T-cell (primary cell): ENCODE measurements at regions not wholly inside any gene's neighbourhood (a gene's known extent, or its start where the extent isn't known, plus 50 kb on each side); places are given as distances from the start of the nearest gene placed in this dataset.
"Not testable (repeated sequence)": the region's sequence is repeated elsewhere in the genome, so short reads cannot be mapped to it uniquely, and the experiment has no call there.

Experiments used
- ATAC-seq, 4 experiments: fragments of 200-7000 bp in 3 of 4; fragments of 150-1000 bp in 1 of 4; cut with Tn5 transposase; replicated peaks in 1 of 4; 1 replicate in 3 of 4; 2 replicates in 1 of 4; pipeline ENCODE4 v1.10.0; 2021; ENCODE audit warnings: moderate library complexity in 3 of 4, mild to moderate bottlenecking in 2 of 4, moderate number of reproducible peaks in 1 of 4
- CTCF ChIA-PET, 2 donors: fragments of 300-600 bp; sonication (Branson Sonifier 250); formaldehyde crosslinking; loops; one replicate each; lab custom pipeline; 2022; ENCODE audit warnings: antibody characterized with exemption in 2 of 2; lab: Charles Lee
- POLR2A ChIA-PET, 2 donors: fragments of 300-600 bp; sonication (Branson Sonifier 250); formaldehyde crosslinking; loops; one replicate each; lab custom pipeline; 2022; ENCODE audit warnings: antibody characterized with exemption in 2 of 2; lab: Charles Lee
- DNase-seq, 35 experiments: peaks; one replicate each; pipeline versions ENCODE4 v3.0.0 to v3.0.0-alpha.2; 2013 to 2023
- H3K27ac ChIP-seq: one replicate; pipeline ENCODE4 v1.5.1; 2013; ENCODE audit warnings: low read length
- H3K27me3 ChIP-seq, 2 experiments: replicated peaks in 1 of 2; 1 replicate in 1 of 2; 2 replicates in 1 of 2; pipeline versions ENCODE4 v1.6.1 to v1.7.0; 2013; ENCODE audit warnings: low read length in 1 of 2, mixed read lengths in 1 of 2; ENCODE audit not compliant: control insufficient read depth in 2 of 2, insufficient read depth in 2 of 2; ENCODE audit errors: extremely low read depth in 1 of 2
- H3K36me3 ChIP-seq, 2 donors: 1 replicate in 1 of 2; 2 replicates in 1 of 2; pipeline versions ENCODE4 v1.6.1 to v1.7.0; 2013; ENCODE audit warnings: low read length in 1 of 2; ENCODE audit not compliant: control insufficient read depth in 2 of 2, insufficient read depth in 1 of 2; ENCODE audit errors: extremely low read depth in 1 of 2
- H3K4me1 ChIP-seq, 2 experiments: 1 replicate in 1 of 2; 2 replicates in 1 of 2; pipeline versions ENCODE4 v1.6.1 to v1.7.0; 2013; ENCODE audit warnings: low read length in 2 of 2, mixed read lengths in 1 of 2; ENCODE audit not compliant: insufficient read depth in 2 of 2, control insufficient read depth in 1 of 2; ENCODE audit errors: extremely low read depth in 1 of 2
- H3K4me3 ChIP-seq, 2 donors: 1 replicate in 1 of 2; 2 replicates in 1 of 2; pipeline versions ENCODE4 v1.5.1 to v1.7.0; 2013; ENCODE audit warnings: mild to moderate bottlenecking in 2 of 2, low read length in 1 of 2, moderate library complexity in 1 of 2; ENCODE audit not compliant: control insufficient read depth in 1 of 2; ENCODE audit errors: extremely low read depth in 1 of 2
- H3K9me3 ChIP-seq: 2 replicates; pipeline ENCODE4 v1.7.0; 2013
- H3K27ac Mint-ChIP-seq, 2 donors: one replicate each; pipeline ENCODE4 v1.8.0; 2020 to 2021; ENCODE audit warnings: mild to moderate bottlenecking in 2 of 2, mixed read lengths in 2 of 2
- H3K27me3 Mint-ChIP-seq, 2 donors: one replicate each; pipeline ENCODE4 v1.8.0; 2021 to 2022; ENCODE audit warnings: mixed read lengths in 2 of 2
- H3K36me3 Mint-ChIP-seq: one replicate; pipeline ENCODE4 v1.8.0; 2021; ENCODE audit warnings: mixed read lengths
- H3K4me1 Mint-ChIP-seq, 3 donors: one replicate each; pipeline ENCODE4 v1.8.0; 2020 to 2022; ENCODE audit warnings: mixed read lengths in 3 of 3, mild to moderate bottlenecking in 1 of 3
- H3K4me3 Mint-ChIP-seq, 3 donors: one replicate each; pipeline ENCODE4 v1.8.0; 2020 to 2022; ENCODE audit warnings: mild to moderate bottlenecking in 3 of 3, mixed read lengths in 3 of 3, moderate library complexity in 3 of 3
- H3K9me3 Mint-ChIP-seq, 3 donors: one replicate each; pipeline ENCODE4 v1.8.0; 2020 to 2022; ENCODE audit warnings: mixed read lengths in 3 of 3
- WGBS: methylation state at CpG from one replicate; pipeline ENCODE4 v1.1.5; 2013; ENCODE audit warnings: missing lambda C conversion rate; ENCODE audit not compliant: insufficient coverage; 5-methylcytosine and 5-hydroxymethylcytosine counted together

- no peak for ATAC-seq
Observed at GRCh38 chr1:233722212-233722979, 108.5 kb downstream of the KCNK1 start.

DNA sequence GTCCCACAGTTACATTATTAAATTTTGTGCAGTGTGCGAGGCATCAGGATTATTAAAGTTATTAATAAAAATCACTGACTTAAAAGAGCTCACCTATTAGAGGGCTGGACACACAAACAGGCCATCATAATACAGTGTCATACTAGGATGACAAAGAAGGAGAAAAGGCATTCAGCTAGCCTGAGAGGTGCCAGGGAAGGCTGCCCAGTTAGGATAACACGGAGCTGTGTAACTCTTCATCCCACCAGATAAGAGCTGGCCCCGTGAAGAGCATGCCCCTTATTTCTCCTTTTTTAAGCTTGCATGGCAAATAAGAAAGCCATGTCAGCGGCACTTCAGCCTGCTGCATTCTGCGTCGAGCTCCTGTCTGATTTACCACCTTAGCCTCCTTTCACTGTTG is 109.5 kb downstream of the KCNK1 start:
- H3K27me3 ChIP-seq: peaks cover 0 to 6% of the 10 kb centered on the region in 2 experiments
- Mint-ChIP-seq H3K4me3 (no peak overlapping the region), H3K27me3 (peaks cover 3 to 4% of the 10 kb centered on the region in 2 donors), H3K36me3 (no peaks in the 10 kb centered on the region), H3K4me1 (no peaks in the 10 kb centered on the region), H3K9me3 (no peaks in the 10 kb centered on the region), H3K27ac (no peak overlapping the region)
- H3K27ac ChIP-seq: no peak overlapping the region
- no peak overlapping the region for H3K4me3 ChIP-seq
- H3K36me3 ChIP-seq: no peaks in the 10 kb centered on the region
- no peaks in the 10 kb centered on the region for H3K9me3 ChIP-seq
- POLR2A ChIA-PET: no interaction called here
- H3K4me1 ChIP-seq: no peaks in the 10 kb centered on the region
- ATAC-seq (no peak), DNase-seq (no peak)
- WGBS: 82% methylated on average over 3 of the region's 6 CpGs
- CTCF ChIA-PET: no interaction called here

More at GRCh38 chr1:233722212-233722979, 108.5 kb downstream of the KCNK1 start:
- H3K9me3 Mint-ChIP-seq: no peaks in the 10 kb centered on the region
- Histone ChIP-seq H3K27me3 (peaks cover 0 to 6% of the 10 kb centered on the region in 2 experiments), H3K4me1 (no peaks in the 10 kb centered on the region), H3K27ac (no peak overlapping the region), H3K4me3 (no peak overlapping the region), H3K36me3 (no peaks in the 10 kb centered on the region), H3K9me3 (no peaks in the 10 kb centered on the region)
- CTCF ChIA-PET: no interaction called here
- H3K27ac Mint-ChIP-seq: no peak overlapping the region
- POLR2A ChIA-PET: no interaction called here
- H3K4me3 Mint-ChIP-seq: no peak overlapping the region
- no peak for DNase-seq
- H3K36me3 Mint-ChIP-seq: no peaks in the 10 kb centered on the region
- 82% methylated on average over 6 of the region's 8 CpGs for WGBS
- H3K27me3 Mint-ChIP-seq: peaks cover 3 to 4% of the 10 kb centered on the region in 2 donors
- no peaks in the 10 kb centered on the region for H3K4me1 Mint-ChIP-seq

- H3K36me3 ChIP-seq, H3K27ac ChIP-seq, ATAC-seq, H3K9me3 Mint-ChIP-seq, H3K27me3 Mint-ChIP-seq, H3K4me3 Mint-ChIP-seq, H3K4me3 ChIP-seq, H3K27me3 ChIP-seq, POLR2A ChIA-PET, CTCF ChIA-PET, H3K4me1 ChIP-seq, H3K4me1 Mint-ChIP-seq, H3K9me3 ChIP-seq, DNase-seq, H3K36me3 Mint-ChIP-seq, H3K27ac Mint-ChIP-seq: not testable (repeated sequence)
- WGBS: 83% methylated on average over 7 of the region's 10 CpGs
Observed at GRCh38 chr1:233724131-233724631, 110.3 kb downstream of the KCNK1 start.

DNA sequence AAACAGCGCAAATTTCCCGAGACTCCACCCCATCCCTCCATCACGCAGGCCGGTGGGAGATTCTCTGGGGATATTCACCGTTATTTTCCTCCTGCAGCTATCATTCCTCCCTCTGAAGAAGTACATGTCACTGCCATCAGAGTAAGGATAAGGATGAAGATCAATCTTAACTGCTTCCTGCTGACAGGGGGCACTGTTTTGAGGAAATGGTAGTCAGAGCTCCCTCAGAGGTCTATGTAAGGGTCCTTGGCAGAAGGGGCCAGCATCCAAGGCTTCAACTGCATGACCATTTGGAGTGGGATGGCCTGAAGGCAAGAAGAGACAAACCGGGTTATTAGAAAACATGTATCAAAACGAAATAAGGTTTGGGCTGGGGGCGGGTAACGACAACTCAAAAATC is 111.5 kb downstream of the KCNK1 start:
- CTCF ChIA-PET: no interaction called here
- no peaks in the 10 kb centered on the region for H3K4me1 ChIP-seq
- peaks cover 0 to 6% of the 10 kb centered on the region in 2 experiments for H3K27me3 ChIP-seq
- WGBS: 78% methylated on average over 4 of the region's 9 CpGs
- Mint-ChIP-seq H3K4me1 (no peaks in the 10 kb centered on the region), H3K4me3 (no peak overlapping the region), H3K9me3 (no peaks in the 10 kb centered on the region), H3K36me3 (no peaks in the 10 kb centered on the region), H3K27ac (no peak overlapping the region), H3K27me3 (peaks cover 3 to 4% of the 10 kb centered on the region in 2 donors)
- H3K27ac ChIP-seq: no peak overlapping the region
- H3K9me3 ChIP-seq: no peaks in the 10 kb centered on the region
- DNase-seq (no peak), ATAC-seq (no peak)
- no peak overlapping the region for H3K4me3 ChIP-seq
- POLR2A ChIA-PET: no interaction called here
- H3K36me3 ChIP-seq: no peaks in the 10 kb centered on the region

DNA sequence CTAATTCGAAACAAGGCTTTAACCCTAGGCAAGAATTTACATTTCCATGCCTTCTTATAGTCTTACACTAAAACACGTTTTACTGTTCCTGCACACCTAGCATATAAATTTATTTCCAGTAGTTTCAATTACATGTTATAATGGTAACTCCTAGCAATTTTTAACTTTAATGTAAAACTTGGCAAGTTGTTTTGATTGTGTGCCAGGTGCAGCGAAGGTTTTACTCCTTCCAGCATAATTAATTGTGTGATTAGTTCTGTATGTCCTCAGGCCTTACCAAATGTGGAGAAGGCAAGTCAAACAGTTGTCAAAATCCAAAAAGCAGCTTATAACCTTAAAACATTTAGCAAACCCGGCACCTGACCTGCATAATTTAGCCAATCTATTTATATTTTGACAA is 114.8 kb downstream of the KCNK1 start:
- ChIA-PET CTCF (no interaction called here), POLR2A (no interaction called here)
- no peak overlapping the region for H3K27ac ChIP-seq
- H3K9me3 Mint-ChIP-seq: no peaks in the 10 kb centered on the region
- H3K36me3 ChIP-seq: no peaks in the 10 kb centered on the region
- H3K27ac Mint-ChIP-seq: no peak overlapping the region
- H3K4me3 Mint-ChIP-seq: no peak overlapping the region
- H3K9me3 ChIP-seq: no peaks in the 10 kb centered on the region
- no peak for ATAC-seq
- no peak overlapping the region for H3K4me3 ChIP-seq
- WGBS: 67% methylated on average over 2 of the region's 4 CpGs
- H3K4me1 ChIP-seq: no peaks in the 10 kb centered on the region
- DNase-seq: no peak
- peaks cover 0 to 4% of the 10 kb centered on the region in 2 experiments for H3K27me3 ChIP-seq
- no peaks in the 10 kb centered on the region for H3K4me1 Mint-ChIP-seq
- peaks cover 3% of the 10 kb centered on the region in 2 donors for H3K27me3 Mint-ChIP-seq
- no peaks in the 10 kb centered on the region for H3K36me3 Mint-ChIP-seq

DNA sequence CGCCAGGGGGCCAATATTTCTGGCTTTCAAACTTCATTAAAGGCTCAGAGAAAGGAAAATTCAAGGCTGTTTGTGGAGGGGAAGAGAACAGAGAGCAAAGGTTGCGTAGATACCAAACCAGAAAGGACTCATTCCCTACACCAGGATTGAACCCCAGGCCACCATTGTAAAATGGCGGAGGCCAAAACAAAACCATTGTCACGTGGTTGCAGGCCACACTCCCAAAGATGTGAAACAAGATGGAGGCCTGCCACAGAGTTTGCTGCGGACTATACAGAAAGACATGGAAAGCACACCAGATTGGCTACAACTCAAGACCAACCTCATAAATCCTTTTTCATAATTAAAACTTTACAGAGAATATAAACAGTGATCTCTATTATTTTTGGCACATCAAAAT is 116.5 kb downstream of the KCNK1 start:
- no peaks in the 10 kb centered on the region for H3K9me3 ChIP-seq
- 75% methylated on average over 2 of the region's 5 CpGs for WGBS
- no peaks in the 10 kb centered on the region for H3K36me3 Mint-ChIP-seq
- H3K27me3 ChIP-seq: peaks cover 0 to 2% of the 10 kb centered on the region in 2 experiments
- no peak overlapping the region for H3K27ac ChIP-seq
- H3K4me3 Mint-ChIP-seq: no peak overlapping the region
- H3K4me1 ChIP-seq: no peaks in the 10 kb centered on the region
- H3K9me3 Mint-ChIP-seq: no peaks in the 10 kb centered on the region
- H3K4me3 ChIP-seq: no peak overlapping the region
- H3K27me3 Mint-ChIP-seq: peaks cover 7 to 10% of the 10 kb centered on the region in 2 donors
- no peak overlapping the region for H3K27ac Mint-ChIP-seq
- no peaks in the 10 kb centered on the region for H3K36me3 ChIP-seq
- no peaks in the 10 kb centered on the region for H3K4me1 Mint-ChIP-seq
- CTCF ChIA-PET: no interaction called here
- ATAC-seq (no peak), DNase-seq (no peak)
- POLR2A ChIA-PET: no interaction called here
